ENCODE measurements at regions not wholly inside any gene's neighbourhood (a gene's known extent, or its start where the extent isn't known, plus 50 kb on each side); places are given as distances from the start of the nearest gene placed in this dataset.

DNA sequence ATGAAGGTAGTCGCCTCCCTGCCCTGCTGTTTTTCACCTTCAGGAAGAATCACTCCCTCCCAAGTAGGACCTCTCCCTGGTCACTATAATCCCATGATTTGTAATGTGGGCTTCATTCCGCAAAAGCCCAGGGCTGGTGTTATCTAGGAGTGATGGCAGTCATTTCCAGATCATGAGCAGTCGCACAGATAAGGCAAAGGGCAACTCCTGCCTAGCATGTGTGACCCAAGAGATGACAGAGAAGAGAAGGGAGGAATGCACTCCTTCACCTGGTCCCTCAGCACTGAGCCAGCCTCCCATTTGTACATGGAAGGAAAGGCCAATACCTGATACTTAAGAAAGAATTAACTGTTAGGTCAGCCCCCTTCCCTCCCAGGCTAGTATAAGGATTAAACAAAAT is 102.9 kb downstream of the RPL27A start:
- Histone ChIP-seq H3K36me3 (no peaks in the 10 kb centered on the region), H3K4me1 (peaks cover 80% of the 10 kb centered on the region), H3K27me3 (ENCODE audit: low read depth) (no peaks in the 10 kb centered on the region), H3K4me3 (no peak overlapping the region), H3K9me3 (replicated peaks) (no peaks in the 10 kb centered on the region), H3K27ac (replicated peaks) (peak overlapping the region; percentile 56)
- TF ChIP-seq, protein P1, sequence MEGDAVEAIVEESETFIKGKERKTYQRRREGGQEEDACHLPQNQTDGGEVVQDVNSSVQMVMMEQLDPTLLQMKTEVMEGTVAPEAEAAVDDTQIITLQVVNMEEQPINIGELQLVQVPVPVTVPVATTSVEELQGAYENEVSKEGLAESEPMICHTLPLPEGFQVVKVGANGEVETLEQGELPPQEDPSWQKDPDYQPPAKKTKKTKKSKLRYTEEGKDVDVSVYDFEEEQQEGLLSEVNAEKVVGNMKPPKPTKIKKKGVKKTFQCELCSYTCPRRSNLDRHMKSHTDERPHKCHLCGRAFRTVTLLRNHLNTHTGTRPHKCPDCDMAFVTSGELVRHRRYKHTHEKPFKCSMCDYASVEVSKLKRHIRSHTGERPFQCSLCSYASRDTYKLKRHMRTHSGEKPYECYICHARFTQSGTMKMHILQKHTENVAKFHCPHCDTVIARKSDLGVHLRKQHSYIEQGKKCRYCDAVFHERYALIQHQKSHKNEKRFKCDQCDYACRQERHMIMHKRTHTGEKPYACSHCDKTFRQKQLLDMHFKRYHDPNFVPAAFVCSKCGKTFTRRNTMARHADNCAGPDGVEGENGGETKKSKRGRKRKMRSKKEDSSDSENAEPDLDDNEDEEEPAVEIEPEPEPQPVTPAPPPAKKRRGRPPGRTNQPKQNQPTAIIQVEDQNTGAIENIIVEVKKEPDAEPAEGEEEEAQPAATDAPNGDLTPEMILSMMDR (IDR thresholded peaks at IDR 0.05; ENCODE audit: borderline replicate concordance): no peak
- intact Hi-C loops (cut with micrococcal nuclease): no loop called here
- DNase-seq: no peak

DNA sequence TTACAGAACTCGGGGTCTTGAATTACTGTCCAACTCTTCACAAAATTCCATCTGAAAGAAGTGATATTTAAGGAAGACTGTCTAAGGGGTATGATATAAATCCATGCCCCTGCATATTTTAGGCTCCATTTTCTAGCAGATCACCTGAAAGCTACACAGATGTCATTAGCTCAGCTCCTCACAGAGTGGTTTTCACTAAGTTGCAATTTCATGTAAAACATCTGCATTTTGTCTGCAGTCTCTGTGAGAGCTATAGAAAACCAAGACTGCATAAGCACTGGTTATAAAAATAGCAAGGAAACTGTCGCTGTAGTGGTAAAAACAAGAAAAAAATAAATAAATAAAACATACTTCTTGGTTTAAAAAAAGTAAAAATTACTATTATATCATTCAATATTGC is 103.4 kb downstream of the RPL27A start:
- H3K27me3 ChIP-seq (ENCODE audit: low read depth): no peaks in the 10 kb centered on the region
- H3K9me3 ChIP-seq (replicated peaks): no peaks in the 10 kb centered on the region
- no peaks in the 10 kb centered on the region for H3K36me3 ChIP-seq
- H3K4me3 ChIP-seq: no peak overlapping the region
- TF ChIP-seq, protein P1 (IDR thresholded peaks at IDR 0.05; ENCODE audit: borderline replicate concordance): no peak
- DNase-seq: no peak
- H3K4me1 ChIP-seq: peaks cover 78% of the 10 kb centered on the region
- H3K27ac ChIP-seq (replicated peaks): peak overlapping the region; percentile 56
- intact Hi-C loops (cut with micrococcal nuclease): no loop called here

DNA sequence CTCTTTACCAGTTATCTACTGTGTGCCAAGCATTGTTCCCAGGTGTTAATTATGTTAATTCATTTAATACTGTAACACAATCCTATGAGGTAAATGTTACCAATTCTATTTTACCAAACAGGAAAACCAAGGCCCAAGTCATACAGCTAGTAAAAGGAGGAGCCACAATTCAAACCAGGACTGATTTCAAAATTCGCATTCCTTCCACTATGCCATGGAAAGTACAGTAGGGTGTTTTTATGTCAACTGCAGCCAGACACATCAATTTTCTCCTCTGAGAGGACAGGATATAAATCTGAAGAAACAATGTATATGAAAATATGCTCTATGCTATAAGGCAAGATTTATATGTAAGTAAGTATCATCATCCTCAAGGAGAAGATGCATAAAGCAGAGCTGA is 104.3 kb downstream of the RPL27A start:
- Histone ChIP-seq H3K27ac (replicated peaks) (peak overlapping the region; percentile 56), H3K4me3 (no peak overlapping the region), H3K27me3 (ENCODE audit: low read depth) (no peaks in the 10 kb centered on the region), H3K9me3 (replicated peaks) (no peaks in the 10 kb centered on the region), H3K4me1 (peaks cover 76% of the 10 kb centered on the region), H3K36me3 (no peaks in the 10 kb centered on the region)
- DNase-seq: no peak
- intact Hi-C loops (cut with micrococcal nuclease): no loop called here
- TF ChIP-seq, protein P1 (IDR thresholded peaks at IDR 0.05; ENCODE audit: borderline replicate concordance): peak; percentile 28

DNA sequence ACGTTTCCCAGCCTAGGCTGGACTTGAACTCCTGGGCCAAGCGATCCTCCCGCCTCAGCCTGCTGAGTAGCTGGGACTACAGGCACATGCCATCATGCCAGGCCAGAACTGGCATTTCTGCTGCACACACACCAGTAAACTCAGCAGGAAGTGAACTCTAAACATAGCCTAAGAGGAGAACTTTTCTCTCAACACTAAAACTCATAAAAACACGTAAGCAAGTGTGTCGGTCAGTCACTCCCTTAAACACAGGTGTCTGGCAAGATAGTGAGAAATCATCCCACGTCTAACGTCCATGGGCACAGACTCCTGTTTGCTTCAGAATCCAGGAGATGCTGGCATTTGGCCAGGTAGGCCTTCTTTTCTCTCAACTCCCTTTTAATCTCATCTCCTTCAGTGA is 104.8 kb downstream of the RPL27A start:
- peak overlapping the region; percentile 56 for H3K27ac ChIP-seq (replicated peaks)

DNA sequence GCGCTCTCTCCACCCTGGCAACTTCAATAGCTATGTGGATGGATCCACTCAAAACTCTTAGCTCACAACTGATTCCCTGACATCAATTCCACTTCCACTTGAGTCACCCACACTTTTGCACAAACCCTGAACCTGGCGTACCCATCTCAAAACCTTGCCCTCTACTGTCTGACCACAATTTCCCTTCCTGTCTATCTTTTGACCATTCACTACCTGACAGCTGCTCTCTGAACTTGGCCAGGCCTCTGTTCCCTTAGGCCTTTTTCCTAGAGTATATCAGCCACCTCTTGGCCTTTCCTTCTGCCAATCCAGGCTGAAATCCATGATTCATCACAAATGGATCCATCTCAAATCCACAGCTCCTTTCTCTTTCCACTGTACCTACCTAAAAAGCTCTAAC is 106.0 kb downstream of the RPL27A start:
- peaks cover 84% of the 10 kb centered on the region for H3K4me1 ChIP-seq
- TF ChIP-seq, protein P1 (IDR thresholded peaks at IDR 0.05; ENCODE audit: borderline replicate concordance): no peak
- no peaks in the 10 kb centered on the region for H3K27me3 ChIP-seq (ENCODE audit: low read depth)
- no peaks in the 10 kb centered on the region for H3K36me3 ChIP-seq
- H3K27ac ChIP-seq (replicated peaks): peak overlapping the region; percentile 56
- intact Hi-C loops (cut with micrococcal nuclease): no loop called here
- no peak for DNase-seq
- no peak overlapping the region for H3K4me3 ChIP-seq
- no peaks in the 10 kb centered on the region for H3K9me3 ChIP-seq (replicated peaks)

More for the DNA sequence above, 104.8 kb downstream of the RPL27A start:
- Histone ChIP-seq H3K36me3 (no peaks in the 10 kb centered on the region), H3K9me3 (replicated peaks) (no peaks in the 10 kb centered on the region), H3K27me3 (ENCODE audit: low read depth) (no peaks in the 10 kb centered on the region), H3K4me1 (peaks cover 72% of the 10 kb centered on the region), H3K4me3 (no peak overlapping the region)
- TF ChIP-seq, protein P1 (IDR thresholded peaks at IDR 0.05; ENCODE audit: borderline replicate concordance): no peak
- intact Hi-C loops (cut with micrococcal nuclease): no loop called here
- DNase-seq: no peak

DNA sequence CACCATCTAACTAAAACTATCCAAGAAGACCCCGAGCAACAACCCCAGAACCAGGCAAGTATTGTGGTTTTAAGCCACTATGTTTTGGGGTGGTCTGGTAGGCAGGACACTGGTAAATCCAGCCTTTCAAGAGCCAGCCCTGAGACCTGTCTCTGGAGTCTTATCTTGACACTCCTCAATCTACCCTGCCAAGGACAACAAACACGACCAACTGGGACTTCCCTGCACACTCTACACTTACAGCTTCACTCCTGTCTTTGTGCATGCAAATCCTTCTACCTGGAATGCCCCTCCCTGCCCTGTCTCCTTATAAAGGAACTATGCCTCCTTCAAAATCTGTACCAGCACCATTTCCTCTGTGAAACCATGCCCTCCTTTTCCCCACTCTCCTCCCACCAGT is 107.3 kb downstream of the RPL27A start:
- DNase-seq: no peak
- intact Hi-C loops (cut with micrococcal nuclease): no loop called here
- TF ChIP-seq, protein P1 (IDR thresholded peaks at IDR 0.05; ENCODE audit: borderline replicate concordance): no peak
- Histone ChIP-seq H3K4me3 (no peak overlapping the region), H3K36me3 (no peaks in the 10 kb centered on the region), H3K9me3 (replicated peaks) (no peaks in the 10 kb centered on the region), H3K4me1 (peaks cover 88% of the 10 kb centered on the region), H3K27ac (replicated peaks) (no peak overlapping the region), H3K27me3 (ENCODE audit: low read depth) (no peaks in the 10 kb centered on the region)
